ENCODE measurements at regions not wholly inside any gene's neighbourhood (a gene's known extent, or its start where the extent isn't known, plus 50 kb on each side); places are given as distances from the start of the nearest gene placed in this dataset.

GRCh38 chr3:164040991-164041390, 1037.3 kb downstream of the SI start:
- no peaks in the 10 kb centered on the region for H3K9me3 ChIP-seq (ENCODE audit: low read depth)
- TF ChIP-seq EZH2phosphoT487 (IDR thresholded peaks at IDR 0.05; ENCODE audit: low read depth, severe bottlenecking, unreplicated experiment) (no peak), EZH2 (IDR thresholded peaks at IDR 0.05; ENCODE audit: borderline replicate concordance) (no peak)
- TF ChIP-seq, protein P1, sequence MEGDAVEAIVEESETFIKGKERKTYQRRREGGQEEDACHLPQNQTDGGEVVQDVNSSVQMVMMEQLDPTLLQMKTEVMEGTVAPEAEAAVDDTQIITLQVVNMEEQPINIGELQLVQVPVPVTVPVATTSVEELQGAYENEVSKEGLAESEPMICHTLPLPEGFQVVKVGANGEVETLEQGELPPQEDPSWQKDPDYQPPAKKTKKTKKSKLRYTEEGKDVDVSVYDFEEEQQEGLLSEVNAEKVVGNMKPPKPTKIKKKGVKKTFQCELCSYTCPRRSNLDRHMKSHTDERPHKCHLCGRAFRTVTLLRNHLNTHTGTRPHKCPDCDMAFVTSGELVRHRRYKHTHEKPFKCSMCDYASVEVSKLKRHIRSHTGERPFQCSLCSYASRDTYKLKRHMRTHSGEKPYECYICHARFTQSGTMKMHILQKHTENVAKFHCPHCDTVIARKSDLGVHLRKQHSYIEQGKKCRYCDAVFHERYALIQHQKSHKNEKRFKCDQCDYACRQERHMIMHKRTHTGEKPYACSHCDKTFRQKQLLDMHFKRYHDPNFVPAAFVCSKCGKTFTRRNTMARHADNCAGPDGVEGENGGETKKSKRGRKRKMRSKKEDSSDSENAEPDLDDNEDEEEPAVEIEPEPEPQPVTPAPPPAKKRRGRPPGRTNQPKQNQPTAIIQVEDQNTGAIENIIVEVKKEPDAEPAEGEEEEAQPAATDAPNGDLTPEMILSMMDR (IDR thresholded peaks at IDR 0.05; ENCODE audit: poor library complexity) = no peak
- H3K27ac ChIP-seq = no peak overlapping the region
- no peaks in the 10 kb centered on the region for H3K4me1 ChIP-seq (ENCODE audit: insufficient read depth)
- H3K36me3 ChIP-seq (replicated peaks; ENCODE audit: insufficient read depth, low read depth) = no peaks in the 10 kb centered on the region
- no peak overlapping the region for H2AFZ ChIP-seq
- WGBS (ENCODE audit: low lambda C conversion rate, missing lambda C conversion rate) = 73% methylated on average over 2 of the region's 2 CpGs
- H3K4me3 ChIP-seq = no peak overlapping the region
- no peaks in the 10 kb centered on the region for H3K9me2 ChIP-seq (replicated peaks; ENCODE audit: insufficient read depth)
- no peak for DNase-seq (ENCODE audit: low spot score)
- no peak overlapping the region for H3K4me2 ChIP-seq
- no peaks in the 10 kb centered on the region for H3K27me3 ChIP-seq
- no peaks in the 10 kb centered on the region for H3K79me2 ChIP-seq
- H4K20me1 ChIP-seq (ENCODE audit: insufficient read depth, poor library complexity, severe bottlenecking) = no peaks in the 10 kb centered on the region

DNA sequence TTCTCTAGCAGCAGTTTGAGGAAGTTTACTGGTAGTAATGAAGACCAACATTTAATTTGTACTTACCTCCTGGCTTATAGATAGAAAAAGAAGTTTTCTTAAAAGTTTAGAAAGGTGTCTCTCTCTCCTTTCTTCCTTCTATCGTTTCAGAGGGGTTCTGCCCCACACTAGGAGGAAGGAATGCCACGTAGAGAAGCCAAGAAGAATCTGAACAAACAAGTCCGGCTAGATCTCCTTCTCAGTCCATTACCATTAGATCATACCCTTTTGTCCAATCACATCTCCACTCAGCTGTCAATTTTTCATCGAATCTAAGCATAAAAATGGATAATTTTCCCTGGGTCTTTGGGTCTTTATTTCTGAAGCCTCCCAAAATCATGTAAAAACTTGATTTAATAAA, 1048.1 kb downstream of the SI start:
- Histone ChIP-seq H3K9me2 (replicated peaks; ENCODE audit: insufficient read depth) (no peaks in the 10 kb centered on the region), H2AFZ (no peak overlapping the region), H3K4me2 (no peak overlapping the region), H3K79me2 (no peaks in the 10 kb centered on the region), H3K27me3 (no peaks in the 10 kb centered on the region), H3K4me3 (no peak overlapping the region), H3K9me3 (ENCODE audit: low read depth) (no peaks in the 10 kb centered on the region), H3K36me3 (replicated peaks; ENCODE audit: insufficient read depth, low read depth) (no peaks in the 10 kb centered on the region), H3K4me1 (ENCODE audit: insufficient read depth) (no peaks in the 10 kb centered on the region), H4K20me1 (ENCODE audit: insufficient read depth, poor library complexity, severe bottlenecking) (no peaks in the 10 kb centered on the region), H3K27ac (no peak overlapping the region)
- TF ChIP-seq EZH2 (IDR thresholded peaks at IDR 0.05; ENCODE audit: borderline replicate concordance) (no peak), EZH2phosphoT487 (IDR thresholded peaks at IDR 0.05; ENCODE audit: low read depth, severe bottlenecking, unreplicated experiment) (no peak)
- TF ChIP-seq, protein P1 (IDR thresholded peaks at IDR 0.05; ENCODE audit: poor library complexity) = no peak
- 66% methylated on average over 4 of the region's 4 CpGs for WGBS (ENCODE audit: low lambda C conversion rate, missing lambda C conversion rate)
- no peak for DNase-seq (ENCODE audit: low spot score)

- Histone ChIP-seq H3K9me2 (replicated peaks; ENCODE audit: insufficient read depth) (no peaks in the 10 kb centered on the region), H3K4me1 (ENCODE audit: insufficient read depth) (no peaks in the 10 kb centered on the region), H3K4me2 (no peak overlapping the region), H3K4me3 (no peak overlapping the region), H3K27ac (no peak overlapping the region), H3K79me2 (no peaks in the 10 kb centered on the region), H4K20me1 (ENCODE audit: insufficient read depth, poor library complexity, severe bottlenecking) (no peaks in the 10 kb centered on the region), H3K27me3 (no peaks in the 10 kb centered on the region), H3K36me3 (replicated peaks; ENCODE audit: insufficient read depth, low read depth) (no peaks in the 10 kb centered on the region), H3K9me3 (ENCODE audit: low read depth) (no peaks in the 10 kb centered on the region), H2AFZ (no peak overlapping the region)
- WGBS (ENCODE audit: low lambda C conversion rate, missing lambda C conversion rate) = 89% methylated on average over 10 of the region's 10 CpGs
- DNase-seq (ENCODE audit: low spot score) = no peak
- TF ChIP-seq EZH2 (IDR thresholded peaks at IDR 0.05; ENCODE audit: borderline replicate concordance) = no peak
- no peak for TF ChIP-seq EZH2phosphoT487 (IDR thresholded peaks at IDR 0.05; ENCODE audit: low read depth, severe bottlenecking, unreplicated experiment)
- TF ChIP-seq, protein P1 (IDR thresholded peaks at IDR 0.05; ENCODE audit: poor library complexity) = no peak
These were observed 1053.5 kb downstream of the SI start for GRCh38 chr3:164024786-164025185.

DNA sequence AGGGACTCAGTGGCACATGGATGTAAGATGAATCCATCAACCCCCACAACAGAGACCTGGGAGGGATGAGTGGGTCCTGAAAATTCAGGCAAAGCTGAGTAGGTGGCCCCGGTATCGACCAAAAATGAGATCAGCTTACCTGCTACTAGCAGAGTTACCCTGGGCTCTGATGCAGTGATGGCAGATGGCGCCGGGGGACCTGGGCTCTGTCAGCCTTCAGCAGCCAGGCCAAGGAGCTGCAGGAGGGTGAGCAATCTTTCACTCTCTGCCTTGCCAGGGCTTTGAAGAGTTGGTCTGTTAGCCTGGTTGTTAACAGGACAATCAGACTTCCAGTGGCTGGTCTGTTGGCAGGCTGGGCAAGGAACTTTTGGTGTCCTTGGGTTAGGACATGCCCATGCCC, 1054.8 kb downstream of the SI start:
- H3K27me3 ChIP-seq = no peaks in the 10 kb centered on the region
- TF ChIP-seq EZH2phosphoT487 (IDR thresholded peaks at IDR 0.05; ENCODE audit: low read depth, severe bottlenecking, unreplicated experiment) = no peak
- TF ChIP-seq, protein P1 (IDR thresholded peaks at IDR 0.05; ENCODE audit: poor library complexity) = no peak
- no peak for TF ChIP-seq EZH2 (IDR thresholded peaks at IDR 0.05; ENCODE audit: borderline replicate concordance)
- no peaks in the 10 kb centered on the region for H3K36me3 ChIP-seq (replicated peaks; ENCODE audit: insufficient read depth, low read depth)
- no peak overlapping the region for H3K27ac ChIP-seq
- H3K4me1 ChIP-seq (ENCODE audit: insufficient read depth) = no peaks in the 10 kb centered on the region
- 91% methylated on average over 4 of the region's 4 CpGs for WGBS (ENCODE audit: low lambda C conversion rate, missing lambda C conversion rate)
- no peaks in the 10 kb centered on the region for H3K9me2 ChIP-seq (replicated peaks; ENCODE audit: insufficient read depth)
- H3K9me3 ChIP-seq (ENCODE audit: low read depth) = no peaks in the 10 kb centered on the region
- no peak overlapping the region for H3K4me3 ChIP-seq
- no peaks in the 10 kb centered on the region for H4K20me1 ChIP-seq (ENCODE audit: insufficient read depth, poor library complexity, severe bottlenecking)
- no peak overlapping the region for H3K4me2 ChIP-seq
- DNase-seq (ENCODE audit: low spot score) = no peak
- no peak overlapping the region for H2AFZ ChIP-seq
- H3K79me2 ChIP-seq = no peaks in the 10 kb centered on the region

Measured in hepatocyte (in vitro differentiated cells).